ENCODE measurements at regions not wholly inside any gene's neighbourhood (a gene's known extent, or its start where the extent isn't known, plus 50 kb on each side); places are given as distances from the start of the nearest gene placed in this dataset.

DNA sequence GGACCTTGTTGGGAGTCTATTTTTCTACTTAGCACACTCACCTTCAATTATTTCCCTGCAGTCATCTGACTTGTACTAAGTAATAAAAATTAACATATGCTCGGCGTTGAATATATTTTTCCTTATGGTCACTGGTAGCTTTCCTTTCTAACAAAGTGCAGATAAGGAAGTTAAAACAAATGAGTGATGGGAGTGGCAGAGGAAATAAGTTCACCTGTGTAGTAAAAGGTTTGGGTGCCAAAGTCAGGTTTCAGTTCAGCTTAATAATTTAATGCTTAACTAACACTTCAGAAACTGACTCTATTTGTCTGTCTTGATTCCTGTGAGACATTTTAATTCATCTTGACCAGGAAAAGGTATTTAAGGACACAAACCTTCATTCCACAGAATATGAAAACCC lies 184.4 kb downstream of the PCDH7 start:
- no peaks in the 10 kb centered on the region for H3K9me3 ChIP-seq (ENCODE audit: control insufficient read depth, low read length)
- H3K27ac ChIP-seq (ENCODE audit: low read depth, low read length, severe bottlenecking) = no peak overlapping the region
- WGBS, 2 experiments (ENCODE audit: insufficient coverage in 2 of 2) = 100% methylated on average over 2 of the region's 2 CpGs

GRCh38 chr4:30912098-30912714 lies 192.0 kb downstream of the PCDH7 start:
- WGBS, 2 experiments (ENCODE audit: insufficient coverage in 2 of 2) = 60 to 100% methylated on average over 1 of the region's 1 CpG
- no peaks in the 10 kb centered on the region for H3K9me3 ChIP-seq (ENCODE audit: control insufficient read depth, low read length)
- H3K4me1 ChIP-seq (ENCODE audit: control insufficient read depth, insufficient read depth, low read length, poor library complexity, severe bottlenecking) = peaks cover 11% of the 10 kb centered on the region
- H3K36me3 ChIP-seq (ENCODE audit: control insufficient read depth, insufficient read depth, low read length) = no peaks in the 10 kb centered on the region
- H3K4me3 ChIP-seq (ENCODE audit: extremely low read depth, insufficient read depth, low read length, poor library complexity, severe bottlenecking) = no peak overlapping the region
- peak overlapping the region; percentile 6 for H3K27ac ChIP-seq (ENCODE audit: low read depth, low read length, severe bottlenecking)

More for the DNA sequence above, 184.4 kb downstream of the PCDH7 start:
- Histone ChIP-seq H3K36me3 (ENCODE audit: control insufficient read depth, insufficient read depth, low read length) (no peaks in the 10 kb centered on the region), H3K4me3 (ENCODE audit: extremely low read depth, insufficient read depth, low read length, poor library complexity, severe bottlenecking) (no peak overlapping the region), H3K4me1 (ENCODE audit: control insufficient read depth, insufficient read depth, low read length, poor library complexity, severe bottlenecking) (no peaks in the 10 kb centered on the region)

DNA sequence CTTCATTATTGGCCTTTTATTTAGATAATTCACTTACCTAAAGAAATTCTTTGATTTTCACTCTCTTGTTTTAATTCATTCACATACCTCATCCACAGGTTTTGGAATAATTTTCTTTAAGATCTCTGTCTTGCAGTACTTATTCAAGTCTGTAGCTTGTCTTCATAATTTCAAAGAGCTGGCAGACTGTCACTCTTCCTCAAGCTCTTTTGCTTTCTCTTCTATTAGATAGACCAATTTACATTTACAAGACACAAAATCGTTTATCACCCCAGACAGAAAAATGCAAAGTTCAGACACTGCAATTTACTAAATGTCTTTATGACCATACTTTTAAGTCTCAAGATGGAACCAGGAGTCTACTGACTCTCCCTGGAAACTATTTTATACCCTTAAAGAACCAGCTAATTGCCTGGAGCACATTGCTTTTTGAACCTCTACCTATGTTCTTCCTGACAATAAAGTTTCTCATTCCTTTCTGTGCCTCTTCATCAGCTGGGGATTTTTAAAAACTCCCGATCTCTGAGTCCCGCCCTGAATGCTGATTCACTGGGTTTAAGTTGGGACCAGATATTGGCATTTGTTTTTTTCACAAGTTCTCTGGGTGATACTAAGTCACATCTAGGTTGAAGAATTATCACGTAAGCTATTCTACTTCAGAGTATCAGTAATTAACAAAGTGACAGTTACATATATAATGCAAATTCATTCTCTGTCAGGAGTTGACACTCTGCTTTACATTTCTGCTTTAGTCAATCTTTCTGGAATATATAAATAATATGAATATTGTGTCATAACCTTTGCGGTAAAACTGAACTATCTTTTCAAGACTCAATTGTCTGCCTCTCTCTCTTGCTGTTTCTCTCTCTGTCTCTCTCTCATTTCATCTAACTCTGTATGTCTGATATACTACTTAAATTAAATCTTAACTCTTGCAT lies 196.4 kb downstream of the PCDH7 start:
- H3K27ac ChIP-seq (ENCODE audit: low read depth, low read length, severe bottlenecking) = no peak overlapping the region
- H3K36me3 ChIP-seq (ENCODE audit: control insufficient read depth, insufficient read depth, low read length) = no peaks in the 10 kb centered on the region
- H3K9me3 ChIP-seq (ENCODE audit: control insufficient read depth, low read length) = no peaks in the 10 kb centered on the region
- H3K4me3 ChIP-seq (ENCODE audit: extremely low read depth, insufficient read depth, low read length, poor library complexity, severe bottlenecking) = no peak overlapping the region
- 44 to 73% methylated on average over 1 to 4 of the region's 5 CpGs for WGBS, 2 experiments (ENCODE audit: insufficient coverage in 2 of 2)
- H3K4me1 ChIP-seq (ENCODE audit: control insufficient read depth, insufficient read depth, low read length, poor library complexity, severe bottlenecking) = peaks cover 9% of the 10 kb centered on the region

GRCh38 chr4:30917946-30918345 lies 197.8 kb downstream of the PCDH7 start:
- Histone ChIP-seq H3K4me3 (ENCODE audit: extremely low read depth, insufficient read depth, low read length, poor library complexity, severe bottlenecking) (no peak overlapping the region), H3K36me3 (ENCODE audit: control insufficient read depth, insufficient read depth, low read length) (no peaks in the 10 kb centered on the region)

DNA sequence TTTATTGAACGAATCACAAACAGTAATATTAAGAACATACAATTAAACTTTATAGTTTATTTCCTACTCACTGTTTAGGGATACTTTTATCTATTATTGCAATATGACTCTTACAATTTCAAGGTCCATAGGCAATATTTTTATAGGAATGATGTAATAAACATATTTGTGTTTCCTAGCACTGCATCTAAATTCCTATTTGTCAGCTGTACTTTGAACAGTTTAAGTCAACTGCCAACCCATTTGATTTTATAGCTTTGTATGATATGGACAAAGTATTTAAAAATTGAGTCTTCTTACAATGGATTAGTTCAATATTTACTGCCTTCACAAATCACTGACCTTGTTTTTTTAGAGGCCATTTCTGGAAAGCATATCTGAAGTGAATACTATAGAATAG lies 199.3 kb downstream of the PCDH7 start:
- Histone ChIP-seq H3K4me1 (ENCODE audit: control insufficient read depth, insufficient read depth, low read length, poor library complexity, severe bottlenecking) (no peaks in the 10 kb centered on the region), H3K27ac (ENCODE audit: low read depth, low read length, severe bottlenecking) (no peak overlapping the region), H3K9me3 (ENCODE audit: control insufficient read depth, low read length) (no peaks in the 10 kb centered on the region), H3K36me3 (ENCODE audit: control insufficient read depth, insufficient read depth, low read length) (no peaks in the 10 kb centered on the region), H3K4me3 (ENCODE audit: extremely low read depth, insufficient read depth, low read length, poor library complexity, severe bottlenecking) (no peak overlapping the region)
- WGBS, 2 experiments (ENCODE audit: insufficient coverage in 2 of 2) = no CpG with 5 or more reads among the region's 1 CpG

More at GRCh38 chr4:30917946-30918345, 197.8 kb downstream of the PCDH7 start:
- Histone ChIP-seq H3K9me3 (ENCODE audit: control insufficient read depth, low read length) (no peaks in the 10 kb centered on the region), H3K4me1 (ENCODE audit: control insufficient read depth, insufficient read depth, low read length, poor library complexity, severe bottlenecking) (no peaks in the 10 kb centered on the region), H3K27ac (ENCODE audit: low read depth, low read length, severe bottlenecking) (no peak overlapping the region)

DNA sequence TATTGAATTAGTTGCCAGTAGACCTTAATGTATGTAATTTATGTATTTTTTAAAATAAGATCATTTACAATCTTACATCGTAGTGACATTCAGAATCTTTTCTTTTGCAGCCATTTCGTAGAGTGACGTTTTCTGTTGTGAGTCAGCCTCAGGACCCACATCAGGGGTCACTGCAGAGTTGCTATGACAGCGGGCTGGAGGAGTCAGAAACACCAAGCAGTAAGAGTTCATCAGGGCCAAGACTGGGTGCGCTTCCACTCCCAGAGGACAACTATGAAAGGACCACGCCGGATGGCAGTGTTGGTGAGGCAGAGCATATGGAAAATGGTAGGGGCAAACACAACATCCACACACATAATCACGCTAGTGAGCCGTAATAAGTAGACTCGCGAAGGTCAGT lies 199.9 kb downstream of the PCDH7 start:
- Histone ChIP-seq H3K4me1 (ENCODE audit: control insufficient read depth, insufficient read depth, low read length, poor library complexity, severe bottlenecking) (no peaks in the 10 kb centered on the region), H3K36me3 (ENCODE audit: control insufficient read depth, insufficient read depth, low read length) (no peaks in the 10 kb centered on the region), H3K4me3 (ENCODE audit: extremely low read depth, insufficient read depth, low read length, poor library complexity, severe bottlenecking) (no peak overlapping the region), H3K9me3 (ENCODE audit: control insufficient read depth, low read length) (no peaks in the 10 kb centered on the region), H3K27ac (ENCODE audit: low read depth, low read length, severe bottlenecking) (no peak overlapping the region)
- 44 to 50% methylated on average over 3 of the region's 11 CpGs for WGBS, 2 experiments (ENCODE audit: insufficient coverage in 2 of 2)

DNA sequence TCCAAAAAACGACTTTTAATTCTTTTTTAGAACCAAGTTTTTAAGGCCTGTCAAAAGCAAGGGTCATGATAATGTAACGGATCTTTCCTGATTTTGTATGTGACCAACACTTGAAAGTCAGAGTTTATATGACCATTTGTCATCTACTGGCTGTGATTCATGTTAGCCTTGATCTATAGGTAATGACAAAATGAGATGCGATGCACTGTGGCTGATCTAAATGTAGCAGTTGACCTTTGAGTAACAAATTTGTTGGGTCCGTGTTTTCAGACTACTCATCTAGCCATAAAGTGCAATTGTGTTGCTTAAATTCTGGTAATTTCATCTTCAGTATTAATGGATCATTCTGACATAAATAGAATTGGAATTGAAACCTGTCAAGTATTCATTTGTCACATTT lies 202.5 kb downstream of the PCDH7 start:
- Histone ChIP-seq H3K27ac (ENCODE audit: low read depth, low read length, severe bottlenecking) (no peak overlapping the region), H3K9me3 (ENCODE audit: control insufficient read depth, low read length) (no peaks in the 10 kb centered on the region), H3K36me3 (ENCODE audit: control insufficient read depth, insufficient read depth, low read length) (no peaks in the 10 kb centered on the region), H3K4me3 (ENCODE audit: extremely low read depth, insufficient read depth, low read length, poor library complexity, severe bottlenecking) (no peak overlapping the region), H3K4me1 (ENCODE audit: control insufficient read depth, insufficient read depth, low read length, poor library complexity, severe bottlenecking) (no peaks in the 10 kb centered on the region)
- WGBS, 2 experiments (ENCODE audit: insufficient coverage in 2 of 2) = 91 to 96% methylated on average over 3 of the region's 4 CpGs

DNA sequence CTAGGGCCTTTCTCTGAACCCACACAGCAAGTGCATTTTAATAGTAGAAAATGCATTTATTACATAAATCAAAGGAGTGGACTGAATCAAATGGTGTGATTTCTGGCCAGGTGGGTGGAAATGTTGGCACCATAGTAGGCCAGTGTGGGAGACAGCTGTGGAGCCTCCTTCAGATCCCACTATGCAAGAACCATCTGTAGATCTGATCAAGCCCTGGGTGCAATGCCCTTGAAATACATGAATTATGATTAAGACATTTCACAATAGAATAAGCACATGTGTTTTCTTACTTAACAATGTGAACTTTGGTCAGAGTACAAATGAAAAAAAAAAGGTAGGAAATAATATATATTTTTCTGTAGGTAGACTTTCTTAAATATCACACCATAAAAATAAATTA lies 204.3 kb downstream of the PCDH7 start:
- Histone ChIP-seq H3K4me3 (ENCODE audit: extremely low read depth, insufficient read depth, low read length, poor library complexity, severe bottlenecking) (no peak overlapping the region), H3K36me3 (ENCODE audit: control insufficient read depth, insufficient read depth, low read length) (no peaks in the 10 kb centered on the region), H3K9me3 (ENCODE audit: control insufficient read depth, low read length) (no peaks in the 10 kb centered on the region), H3K27ac (ENCODE audit: low read depth, low read length, severe bottlenecking) (no peak overlapping the region), H3K4me1 (ENCODE audit: control insufficient read depth, insufficient read depth, low read length, poor library complexity, severe bottlenecking) (peaks cover under 1% of the 10 kb centered on the region)

GRCh38 chr4:30929649-30930048 lies 209.5 kb downstream of the PCDH7 start:
- Histone ChIP-seq H3K27ac (ENCODE audit: low read depth, low read length, severe bottlenecking) (no peak overlapping the region), H3K4me1 (ENCODE audit: control insufficient read depth, insufficient read depth, low read length, poor library complexity, severe bottlenecking) (peaks cover 5% of the 10 kb centered on the region), H3K4me3 (ENCODE audit: extremely low read depth, insufficient read depth, low read length, poor library complexity, severe bottlenecking) (no peak overlapping the region), H3K9me3 (ENCODE audit: control insufficient read depth, low read length) (no peaks in the 10 kb centered on the region), H3K36me3 (ENCODE audit: control insufficient read depth, insufficient read depth, low read length) (no peaks in the 10 kb centered on the region)
- WGBS, 2 experiments (ENCODE audit: insufficient coverage in 2 of 2) = 100% methylated on average over 1 to 2 of the region's 2 CpGs

GRCh38 chr4:30930276-30930675 lies 210.1 kb downstream of the PCDH7 start:
- Histone ChIP-seq H3K4me1 (ENCODE audit: control insufficient read depth, insufficient read depth, low read length, poor library complexity, severe bottlenecking) (peaks cover 5% of the 10 kb centered on the region), H3K27ac (ENCODE audit: low read depth, low read length, severe bottlenecking) (no peak overlapping the region), H3K4me3 (ENCODE audit: extremely low read depth, insufficient read depth, low read length, poor library complexity, severe bottlenecking) (no peak overlapping the region), H3K9me3 (ENCODE audit: control insufficient read depth, low read length) (no peaks in the 10 kb centered on the region), H3K36me3 (ENCODE audit: control insufficient read depth, insufficient read depth, low read length) (no peaks in the 10 kb centered on the region)
- 83 to 91% methylated on average over 4 of the region's 4 CpGs for WGBS, 2 experiments (ENCODE audit: insufficient coverage in 2 of 2)

GRCh38 chr4:30932581-30932980 lies 212.4 kb downstream of the PCDH7 start:
- Histone ChIP-seq H3K9me3 (ENCODE audit: control insufficient read depth, low read length) (no peaks in the 10 kb centered on the region), H3K27ac (ENCODE audit: low read depth, low read length, severe bottlenecking) (no peak overlapping the region), H3K4me1 (ENCODE audit: control insufficient read depth, insufficient read depth, low read length, poor library complexity, severe bottlenecking) (peaks cover 5% of the 10 kb centered on the region), H3K4me3 (ENCODE audit: extremely low read depth, insufficient read depth, low read length, poor library complexity, severe bottlenecking) (no peak overlapping the region), H3K36me3 (ENCODE audit: control insufficient read depth, insufficient read depth, low read length) (no peaks in the 10 kb centered on the region)
- 92 to 100% methylated on average over 2 to 3 of the region's 3 CpGs for WGBS, 2 experiments (ENCODE audit: insufficient coverage in 2 of 2)

Measured in mesodermal cell (in vitro differentiated cells).